ENCODE measurements at regions not wholly inside any gene's neighbourhood (a gene's known extent, or its start where the extent isn't known, plus 50 kb on each side); places are given as distances from the start of the nearest gene placed in this dataset.

DNA sequence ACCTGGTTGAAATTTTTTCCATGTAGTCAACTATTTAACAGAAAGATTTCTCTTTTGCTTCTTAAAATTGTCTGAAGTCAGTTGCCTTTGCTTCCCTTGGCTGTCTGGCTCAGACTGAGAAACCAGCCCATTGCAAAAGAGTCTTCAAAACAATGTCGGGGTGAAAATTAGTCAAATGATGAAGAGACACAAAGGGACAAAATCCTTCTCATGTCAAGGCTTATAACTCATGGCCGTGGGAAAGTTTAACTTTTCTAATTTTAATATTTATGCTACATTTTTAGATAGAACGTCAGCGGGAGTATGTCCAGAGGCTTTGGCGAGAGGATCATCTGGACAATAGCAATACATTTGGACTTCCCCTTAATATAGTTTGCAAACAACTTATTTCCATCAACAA is 127.2 kb downstream of the CD164 start:
- no peak for FAIRE-seq
- 74% methylated on average over 5 of the region's 5 CpGs for WGBS (ENCODE audit: insufficient coverage, low coverage, missing lambda C conversion rate)
- TF ChIP-seq ZC3H8 (IDR thresholded peaks at IDR 0.05) = no peak
- no peak for TF ChIP-seq HNRNPK (IDR thresholded peaks at IDR 0.05; ENCODE audit: low read depth, low read length, poor library complexity, severe bottlenecking)
- TF ChIP-seq CAMTA2 (CRISPR knock-in tag; conservative IDR thresholded peaks at IDR 0.05) = no peak
- TF ChIP-seq, protein P1, sequence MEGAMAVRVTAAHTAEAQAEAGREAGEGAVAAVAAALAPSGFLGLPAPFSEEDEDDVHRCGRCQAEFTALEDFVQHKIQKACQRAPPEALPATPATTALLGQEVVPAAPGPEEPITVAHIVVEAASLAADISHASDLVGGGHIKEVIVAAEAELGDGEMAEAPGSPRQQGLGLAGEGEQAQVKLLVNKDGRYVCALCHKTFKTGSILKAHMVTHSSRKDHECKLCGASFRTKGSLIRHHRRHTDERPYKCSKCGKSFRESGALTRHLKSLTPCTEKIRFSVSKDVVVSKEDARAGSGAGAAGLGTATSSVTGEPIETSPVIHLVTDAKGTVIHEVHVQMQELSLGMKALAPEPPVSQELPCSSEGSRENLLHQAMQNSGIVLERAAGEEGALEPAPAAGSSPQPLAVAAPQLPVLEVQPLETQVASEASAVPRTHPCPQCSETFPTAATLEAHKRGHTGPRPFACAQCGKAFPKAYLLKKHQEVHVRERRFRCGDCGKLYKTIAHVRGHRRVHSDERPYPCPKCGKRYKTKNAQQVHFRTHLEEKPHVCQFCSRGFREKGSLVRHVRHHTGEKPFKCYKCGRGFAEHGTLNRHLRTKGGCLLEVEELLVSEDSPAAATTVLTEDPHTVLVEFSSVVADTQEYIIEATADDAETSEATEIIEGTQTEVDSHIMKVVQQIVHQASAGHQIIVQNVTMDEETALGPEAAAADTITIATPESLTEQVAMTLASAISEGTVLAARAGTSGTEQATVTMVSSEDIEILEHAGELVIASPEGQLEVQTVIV (CRISPR knock-in tag; IDR thresholded peaks at IDR 0.05; ENCODE audit: borderline replicate concordance) = no peak
- TF ChIP-seq ZNF274 (IDR thresholded peaks at IDR 0.05; ENCODE audit: borderline replicate concordance, low read depth, low read length) = no peak
- TF ChIP-seq, protein P2, sequence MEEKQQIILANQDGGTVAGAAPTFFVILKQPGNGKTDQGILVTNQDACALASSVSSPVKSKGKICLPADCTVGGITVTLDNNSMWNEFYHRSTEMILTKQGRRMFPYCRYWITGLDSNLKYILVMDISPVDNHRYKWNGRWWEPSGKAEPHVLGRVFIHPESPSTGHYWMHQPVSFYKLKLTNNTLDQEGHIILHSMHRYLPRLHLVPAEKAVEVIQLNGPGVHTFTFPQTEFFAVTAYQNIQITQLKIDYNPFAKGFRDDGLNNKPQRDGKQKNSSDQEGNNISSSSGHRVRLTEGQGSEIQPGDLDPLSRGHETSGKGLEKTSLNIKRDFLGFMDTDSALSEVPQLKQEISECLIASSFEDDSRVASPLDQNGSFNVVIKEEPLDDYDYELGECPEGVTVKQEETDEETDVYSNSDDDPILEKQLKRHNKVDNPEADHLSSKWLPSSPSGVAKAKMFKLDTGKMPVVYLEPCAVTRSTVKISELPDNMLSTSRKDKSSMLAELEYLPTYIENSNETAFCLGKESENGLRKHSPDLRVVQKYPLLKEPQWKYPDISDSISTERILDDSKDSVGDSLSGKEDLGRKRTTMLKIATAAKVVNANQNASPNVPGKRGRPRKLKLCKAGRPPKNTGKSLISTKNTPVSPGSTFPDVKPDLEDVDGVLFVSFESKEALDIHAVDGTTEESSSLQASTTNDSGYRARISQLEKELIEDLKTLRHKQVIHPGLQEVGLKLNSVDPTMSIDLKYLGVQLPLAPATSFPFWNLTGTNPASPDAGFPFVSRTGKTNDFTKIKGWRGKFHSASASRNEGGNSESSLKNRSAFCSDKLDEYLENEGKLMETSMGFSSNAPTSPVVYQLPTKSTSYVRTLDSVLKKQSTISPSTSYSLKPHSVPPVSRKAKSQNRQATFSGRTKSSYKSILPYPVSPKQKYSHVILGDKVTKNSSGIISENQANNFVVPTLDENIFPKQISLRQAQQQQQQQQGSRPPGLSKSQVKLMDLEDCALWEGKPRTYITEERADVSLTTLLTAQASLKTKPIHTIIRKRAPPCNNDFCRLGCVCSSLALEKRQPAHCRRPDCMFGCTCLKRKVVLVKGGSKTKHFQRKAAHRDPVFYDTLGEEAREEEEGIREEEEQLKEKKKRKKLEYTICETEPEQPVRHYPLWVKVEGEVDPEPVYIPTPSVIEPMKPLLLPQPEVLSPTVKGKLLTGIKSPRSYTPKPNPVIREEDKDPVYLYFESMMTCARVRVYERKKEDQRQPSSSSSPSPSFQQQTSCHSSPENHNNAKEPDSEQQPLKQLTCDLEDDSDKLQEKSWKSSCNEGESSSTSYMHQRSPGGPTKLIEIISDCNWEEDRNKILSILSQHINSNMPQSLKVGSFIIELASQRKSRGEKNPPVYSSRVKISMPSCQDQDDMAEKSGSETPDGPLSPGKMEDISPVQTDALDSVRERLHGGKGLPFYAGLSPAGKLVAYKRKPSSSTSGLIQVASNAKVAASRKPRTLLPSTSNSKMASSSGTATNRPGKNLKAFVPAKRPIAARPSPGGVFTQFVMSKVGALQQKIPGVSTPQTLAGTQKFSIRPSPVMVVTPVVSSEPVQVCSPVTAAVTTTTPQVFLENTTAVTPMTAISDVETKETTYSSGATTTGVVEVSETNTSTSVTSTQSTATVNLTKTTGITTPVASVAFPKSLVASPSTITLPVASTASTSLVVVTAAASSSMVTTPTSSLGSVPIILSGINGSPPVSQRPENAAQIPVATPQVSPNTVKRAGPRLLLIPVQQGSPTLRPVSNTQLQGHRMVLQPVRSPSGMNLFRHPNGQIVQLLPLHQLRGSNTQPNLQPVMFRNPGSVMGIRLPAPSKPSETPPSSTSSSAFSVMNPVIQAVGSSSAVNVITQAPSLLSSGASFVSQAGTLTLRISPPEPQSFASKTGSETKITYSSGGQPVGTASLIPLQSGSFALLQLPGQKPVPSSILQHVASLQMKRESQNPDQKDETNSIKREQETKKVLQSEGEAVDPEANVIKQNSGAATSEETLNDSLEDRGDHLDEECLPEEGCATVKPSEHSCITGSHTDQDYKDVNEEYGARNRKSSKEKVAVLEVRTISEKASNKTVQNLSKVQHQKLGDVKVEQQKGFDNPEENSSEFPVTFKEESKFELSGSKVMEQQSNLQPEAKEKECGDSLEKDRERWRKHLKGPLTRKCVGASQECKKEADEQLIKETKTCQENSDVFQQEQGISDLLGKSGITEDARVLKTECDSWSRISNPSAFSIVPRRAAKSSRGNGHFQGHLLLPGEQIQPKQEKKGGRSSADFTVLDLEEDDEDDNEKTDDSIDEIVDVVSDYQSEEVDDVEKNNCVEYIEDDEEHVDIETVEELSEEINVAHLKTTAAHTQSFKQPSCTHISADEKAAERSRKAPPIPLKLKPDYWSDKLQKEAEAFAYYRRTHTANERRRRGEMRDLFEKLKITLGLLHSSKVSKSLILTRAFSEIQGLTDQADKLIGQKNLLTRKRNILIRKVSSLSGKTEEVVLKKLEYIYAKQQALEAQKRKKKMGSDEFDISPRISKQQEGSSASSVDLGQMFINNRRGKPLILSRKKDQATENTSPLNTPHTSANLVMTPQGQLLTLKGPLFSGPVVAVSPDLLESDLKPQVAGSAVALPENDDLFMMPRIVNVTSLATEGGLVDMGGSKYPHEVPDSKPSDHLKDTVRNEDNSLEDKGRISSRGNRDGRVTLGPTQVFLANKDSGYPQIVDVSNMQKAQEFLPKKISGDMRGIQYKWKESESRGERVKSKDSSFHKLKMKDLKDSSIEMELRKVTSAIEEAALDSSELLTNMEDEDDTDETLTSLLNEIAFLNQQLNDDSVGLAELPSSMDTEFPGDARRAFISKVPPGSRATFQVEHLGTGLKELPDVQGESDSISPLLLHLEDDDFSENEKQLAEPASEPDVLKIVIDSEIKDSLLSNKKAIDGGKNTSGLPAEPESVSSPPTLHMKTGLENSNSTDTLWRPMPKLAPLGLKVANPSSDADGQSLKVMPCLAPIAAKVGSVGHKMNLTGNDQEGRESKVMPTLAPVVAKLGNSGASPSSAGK (IDR thresholded peaks at IDR 0.05) = no peak
- TF ChIP-seq CBFA2T3 (IDR thresholded peaks at IDR 0.05) = no peak
- TF ChIP-seq, protein P3, sequence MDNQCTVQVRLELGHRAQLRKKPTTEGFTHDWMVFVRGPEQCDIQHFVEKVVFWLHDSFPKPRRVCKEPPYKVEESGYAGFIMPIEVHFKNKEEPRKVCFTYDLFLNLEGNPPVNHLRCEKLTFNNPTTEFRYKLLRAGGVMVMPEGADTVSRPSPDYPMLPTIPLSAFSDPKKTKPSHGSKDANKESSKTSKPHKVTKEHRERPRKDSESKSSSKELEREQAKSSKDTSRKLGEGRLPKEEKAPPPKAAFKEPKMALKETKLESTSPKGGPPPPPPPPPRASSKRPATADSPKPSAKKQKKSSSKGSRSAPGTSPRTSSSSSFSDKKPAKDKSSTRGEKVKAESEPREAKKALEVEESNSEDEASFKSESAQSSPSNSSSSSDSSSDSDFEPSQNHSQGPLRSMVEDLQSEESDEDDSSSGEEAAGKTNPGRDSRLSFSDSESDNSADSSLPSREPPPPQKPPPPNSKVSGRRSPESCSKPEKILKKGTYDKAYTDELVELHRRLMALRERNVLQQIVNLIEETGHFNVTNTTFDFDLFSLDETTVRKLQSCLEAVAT (IDR thresholded peaks at IDR 0.05) = no peak

More for the DNA sequence above, 127.2 kb downstream of the CD164 start:
- H3K27ac ChIP-seq (ENCODE audit: extremely low read depth, low read depth, low read length) = no peak overlapping the region
- CTCF ChIA-PET (ENCODE audit: low intra/inter-chr PET ratio) = no interaction called here
- BruUV-seq (replicated peaks) = no TSS peak
- 0 out of 5 replicates have a peak, but pooled peaks cover 3% of the 10 kb centered on the region in 2 experiments for H3K4me1 ChIP-seq (replicated peaks in 1 of 2; ENCODE audit: control insufficient read depth in 2 of 2, insufficient read depth in 2 of 2, low read length in 2 of 2)
- ATAC-seq (no peak), DNase-seq (ENCODE audit: extremely low read depth in 1 of 4, low spot score in 3 of 4) (no peak)
- in situ Hi-C loops (cut with MboI) = no loop called here
- H3K79me2 ChIP-seq (ENCODE audit: control insufficient read depth, insufficient read depth, low read length) = no peaks in the 10 kb centered on the region
- H3K9me3 ChIP-seq (replicated peaks; ENCODE audit: control insufficient read depth, insufficient read depth, low read depth, low read length) = no peaks in the 10 kb centered on the region
- intact Hi-C loops (cut with micrococcal nuclease) = no loop called here
- H3K9ac ChIP-seq (ENCODE audit: insufficient read depth in 1 of 2, low read depth in 2 of 2, low read length in 2 of 2) = no peak overlapping the region
- H3K9me1 ChIP-seq (ENCODE audit: control insufficient read depth, insufficient read depth, low read length) = no peaks in the 10 kb centered on the region
- H3K4me3 ChIP-seq = no peak overlapping the region
- POLR2A ChIA-PET = interaction anchor here (0.7 kb wide), 1 partner anchor 14 kb away, joined by 3 read pairs; no protein-coding TSS in a partner anchor
- H3K4me2 ChIP-seq (ENCODE audit: insufficient read depth, low read length) = no peak overlapping the region
- no peaks in the 10 kb centered on the region for H3K27me3 ChIP-seq (ENCODE audit: control insufficient read depth in 2 of 2, insufficient read depth in 2 of 2, low read length in 2 of 2)
- H4K20me1 ChIP-seq (replicated peaks; ENCODE audit: control insufficient read depth, insufficient read depth, low read length) = no peaks in the 10 kb centered on the region
- no peaks in the 10 kb centered on the region for H3K36me3 ChIP-seq (ENCODE audit: control insufficient read depth, insufficient read depth, low read length)
- no peak overlapping the region for H2AFZ ChIP-seq (ENCODE audit: low read depth, low read length)

Measured in K562 (cell line).